HG03280 (cell line): ENCODE measurements at regions not wholly inside any gene's neighbourhood (a gene's known extent, or its start where the extent isn't known, plus 50 kb on each side); places are given as distances from the start of the nearest gene placed in this dataset.

Experiments
- ATAC-seq: cut with Tn5 transposase; IDR thresholded peaks from one replicate; pipeline ENCODE4 v1.9.1; 2021; ENCODE audit warnings: mild to moderate bottlenecking, moderate library complexity; ENCODE audit not compliant: unreplicated experiment

DNA sequence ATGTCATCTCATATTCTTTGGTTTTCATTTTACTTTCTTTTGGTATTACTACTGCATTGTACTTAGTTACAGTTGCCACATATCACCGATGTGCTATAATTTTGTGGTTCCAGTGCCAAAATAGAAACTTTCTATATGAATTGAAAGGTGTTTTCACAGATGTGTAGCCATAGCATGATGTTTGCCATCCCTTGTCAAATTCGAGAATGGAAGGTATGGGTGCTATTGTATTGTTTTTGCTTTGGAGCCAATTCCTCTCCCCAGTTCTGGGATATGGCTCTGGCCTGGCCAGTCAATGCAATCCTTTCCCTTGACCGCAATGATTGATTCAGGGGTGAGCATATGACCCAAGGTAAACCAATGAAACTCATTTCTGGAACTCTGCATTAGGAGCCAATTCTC lies 86.2 kb upstream of the RPS6KA3 start:
- peak; percentile 74 for ATAC-seq

- peak; percentile 40 for ATAC-seq
Measured at GRCh38 chrX:20352504-20352903, 85.8 kb upstream of the RPS6KA3 start.

- ATAC-seq: no peak
Measured at GRCh38 chrX:20350596-20350995, 83.9 kb upstream of the RPS6KA3 start.

DNA sequence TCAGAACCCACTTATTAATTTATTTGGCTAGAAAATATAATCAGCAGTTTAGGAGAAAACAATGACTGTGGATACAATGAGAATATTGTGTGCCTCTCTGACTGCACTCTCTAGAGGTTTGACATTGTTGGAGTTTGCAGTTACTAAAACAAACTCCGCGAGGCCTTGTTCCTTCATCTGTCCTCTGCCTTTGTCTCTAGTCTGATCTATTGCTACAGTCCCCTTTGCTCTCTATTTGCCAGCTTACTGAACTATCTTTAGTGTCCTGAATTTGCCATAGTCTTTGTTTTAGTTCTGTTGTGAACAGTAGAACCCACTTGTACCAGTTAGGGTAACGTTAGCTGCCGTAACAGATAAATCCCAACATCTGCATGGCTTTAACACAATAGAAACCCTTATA lies 81.4 kb upstream of the RPS6KA3 start:
- ATAC-seq: no peak

DNA sequence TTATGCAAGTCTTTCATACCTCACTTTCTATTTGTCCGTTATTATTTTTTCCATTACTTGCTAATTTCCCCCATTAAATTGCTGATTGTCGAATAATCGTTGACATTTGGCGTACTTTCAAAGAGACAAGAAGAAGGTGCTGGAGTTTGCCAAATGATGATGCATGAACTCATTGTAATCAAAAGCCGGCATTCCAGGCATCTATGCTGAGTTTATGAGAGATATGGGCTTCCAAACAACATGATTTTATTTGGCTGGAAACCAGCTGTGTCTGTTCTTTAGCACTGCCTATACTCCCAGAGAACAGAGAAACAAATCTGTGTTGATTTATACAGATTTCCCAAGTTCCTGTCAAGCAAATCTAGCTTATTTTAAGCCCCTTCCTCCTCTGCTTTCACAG lies 80.8 kb upstream of the RPS6KA3 start:
- ATAC-seq: no peak

- no peak for ATAC-seq
Measured at GRCh38 chrX:20333672-20334071, 67.0 kb upstream of the RPS6KA3 start.

DNA sequence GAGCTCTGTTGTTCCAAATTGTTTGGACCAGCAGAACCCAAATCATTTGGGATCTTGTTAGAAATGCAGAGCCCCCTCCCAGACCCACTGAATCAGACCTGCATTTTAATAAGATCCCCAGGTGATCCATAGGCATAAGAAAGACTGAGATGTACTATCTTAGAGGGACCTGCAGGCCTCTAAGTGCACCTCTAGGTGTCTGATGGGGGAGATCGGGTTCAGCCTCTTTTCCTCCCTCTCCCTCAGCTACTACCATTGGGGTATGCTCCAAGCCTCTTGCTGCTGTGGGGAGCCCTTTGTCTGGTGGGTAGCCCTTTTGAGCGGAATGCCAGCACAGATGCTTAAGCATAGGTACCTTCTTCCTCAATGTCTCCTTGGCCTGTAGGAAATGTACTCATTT lies 63.8 kb upstream of the RPS6KA3 start:
- no peak for ATAC-seq

DNA sequence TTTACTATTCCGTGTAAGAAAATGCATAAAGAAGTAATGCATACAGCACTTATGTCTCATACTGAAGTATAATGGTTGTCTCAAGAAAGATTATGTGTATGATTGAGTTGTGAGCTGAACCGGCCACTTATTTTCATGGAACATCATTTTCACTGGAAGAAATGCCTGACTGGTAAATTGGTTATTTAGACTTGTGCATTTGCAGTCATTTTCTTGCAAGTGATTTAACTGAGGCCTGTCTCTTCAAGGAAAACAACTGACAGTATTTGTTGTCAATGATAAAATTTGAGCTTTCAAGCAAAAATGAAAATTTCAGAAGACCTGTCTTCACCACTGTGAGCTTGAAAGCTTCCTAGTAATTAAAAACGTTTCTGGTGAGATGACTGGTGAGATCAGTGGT lies 62.7 kb upstream of the RPS6KA3 start:
- no peak for ATAC-seq

- ATAC-seq: no peak
Measured at GRCh38 chrX:20325786-20326388, 59.2 kb upstream of the RPS6KA3 start.

DNA sequence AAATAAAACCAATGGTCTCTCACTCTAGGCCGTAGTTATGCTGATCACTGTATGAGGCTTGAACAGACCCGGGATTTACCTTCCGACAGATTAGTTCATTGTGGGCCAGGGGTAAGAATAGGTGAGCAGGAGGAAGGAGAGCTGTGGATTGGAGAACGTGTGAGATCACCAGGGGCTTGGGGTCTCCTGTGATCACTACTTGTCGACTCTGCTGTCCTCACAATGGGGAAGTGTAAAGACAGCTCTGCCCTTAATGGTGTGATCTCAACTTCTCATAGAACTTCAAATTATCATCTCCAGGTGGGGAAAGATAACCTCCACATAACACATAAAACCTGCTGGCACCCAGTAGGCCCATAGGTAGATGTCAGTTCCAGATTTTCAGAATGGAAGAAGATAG lies 56.2 kb upstream of the RPS6KA3 start:
- no peak for ATAC-seq

- ATAC-seq: peak; percentile 98
Measured at GRCh38 chrX:20320461-20321159, 53.9 kb upstream of the RPS6KA3 start.

DNA sequence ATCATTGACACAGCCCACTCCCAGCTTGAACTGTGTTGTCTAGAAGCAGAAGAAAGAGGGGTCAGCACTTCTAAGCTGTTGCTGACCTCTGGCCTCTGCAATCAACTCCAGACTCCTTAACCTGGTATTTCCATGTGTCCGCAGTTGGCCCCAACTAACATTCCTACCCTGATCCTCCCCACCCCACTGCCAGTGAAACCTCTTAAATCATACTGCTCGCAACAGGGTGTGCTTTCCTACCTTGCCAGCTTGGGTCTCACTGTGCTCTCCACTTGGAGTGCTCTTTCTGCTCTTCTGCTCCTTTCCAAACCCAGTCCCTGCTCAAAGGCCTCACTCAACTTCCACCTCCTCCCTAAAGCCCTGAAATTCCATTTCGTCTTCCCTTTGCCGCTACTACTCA lies 52.3 kb upstream of the RPS6KA3 start:
- no peak for ATAC-seq

GRCh38 chrX:20317873-20318272 lies 51.2 kb upstream of the RPS6KA3 start:
- no peak for ATAC-seq
